IMR-90 (cell line): ENCODE measurements at regions not wholly inside any gene's neighbourhood (a gene's known extent, or its start where the extent isn't known, plus 50 kb on each side); places are given as distances from the start of the nearest gene placed in this dataset.

Experiments
- ATAC-seq: fragments of 200-7000 bp; cut with Tn5 transposase; 2 replicates; pipeline ENCODE4 v1.9.1; 2020; ENCODE audit warnings: low read depth, mild to moderate bottlenecking, moderate library complexity
- BruUV-seq: library from RNA; stranded (reverse); fragments of 400-500 nt; replicated peaks from 2 replicates; lab custom pipeline; 2021; lab: Mats Ljungman, UMichigan
- CTCF ChIA-PET: fragments of 300-600 bp; formaldehyde crosslinking; extraction: SDS; loops from one replicate; lab custom pipeline; 2021; ENCODE audit warnings: antibody characterized with exemption; lab: Yijun Ruan, JAX
- POLR2A ChIA-PET: fragments of 300-600 bp; sonication (Branson Sonifier 250); formaldehyde crosslinking; loops from one replicate; lab custom pipeline; 2022; ENCODE audit warnings: antibody characterized with exemption; ENCODE audit not compliant: unreplicated experiment; lab: Charles Lee
- DNase-seq: peaks from one replicate; pipeline ENCODE4 v3.0.0; 2013
- H2AFZ ChIP-seq: replicated peaks from 2 replicates; pipeline ENCODE3; 2013; ENCODE audit warnings: low read length, mild to moderate bottlenecking; ENCODE audit not compliant: poor library complexity
- H2AK5ac ChIP-seq: 2 replicates; pipeline ENCODE4 v1.6.1; 2013; ENCODE audit warnings: low read depth, low read length, inconsistent platforms
- H2AK9ac ChIP-seq: replicated peaks from 2 replicates; pipeline ENCODE3; 2013; ENCODE audit warnings: mild to moderate bottlenecking, low read depth, low read length, moderate library complexity; ENCODE audit not compliant: poor library complexity
- H2BK120ac ChIP-seq: 2 replicates; pipeline ENCODE4 v1.6.1; 2013; ENCODE audit warnings: low read depth, low read length, inconsistent platforms
- H2BK15ac ChIP-seq: 3 replicates; pipeline ENCODE4 v1.6.1; 2013; ENCODE audit warnings: low read depth, low read length, inconsistent platforms
- H2BK20ac ChIP-seq: 2 replicates; pipeline ENCODE4 v1.6.1; 2013; ENCODE audit warnings: low read depth, mild to moderate bottlenecking, inconsistent platforms, low read length, moderate library complexity
- H2BK5ac ChIP-seq: 2 replicates; pipeline ENCODE4 v1.6.1; 2013; ENCODE audit warnings: mild to moderate bottlenecking, low read depth, low read length, inconsistent platforms; ENCODE audit not compliant: poor library complexity, severe bottlenecking
- H3K14ac ChIP-seq: replicated peaks from 2 replicates; pipeline ENCODE4 v1.6.1; 2013; ENCODE audit warnings: low read depth, low read length, inconsistent platforms
- H3K18ac ChIP-seq: 2 replicates; pipeline ENCODE4 v1.6.1; 2013; ENCODE audit warnings: low read depth, low read length, control low read depth
- H3K23ac ChIP-seq: 2 replicates; pipeline ENCODE4 v1.6.1; 2013; ENCODE audit warnings: low read depth, low read length, inconsistent platforms
- H3K27ac ChIP-seq: 2 replicates; pipeline ENCODE4 v1.5.1; 2013; ENCODE audit warnings: mild to moderate bottlenecking, control low read depth, low read length; ENCODE audit not compliant: insufficient read depth
- H3K27me3 ChIP-seq: 2 replicates; pipeline ENCODE4 v1.6.1; 2013; ENCODE audit warnings: low read length; ENCODE audit not compliant: control insufficient read depth, insufficient read depth
- H3K36me3 ChIP-seq: 2 replicates; pipeline ENCODE4 v1.6.1; 2013; ENCODE audit warnings: low read length, mixed read lengths; ENCODE audit not compliant: control insufficient read depth, insufficient read depth
- H3K4ac ChIP-seq: 2 replicates; pipeline ENCODE4 v1.6.1; 2013; ENCODE audit warnings: low read depth, low read length, inconsistent platforms
- H3K4me1 ChIP-seq: 2 replicates; pipeline ENCODE4 v1.6.1; 2013; ENCODE audit warnings: low read length, mixed read lengths; ENCODE audit not compliant: control insufficient read depth, insufficient read depth
- H3K4me2 ChIP-seq: 2 replicates; pipeline ENCODE4 v1.6.1; 2013; ENCODE audit warnings: low read depth, mild to moderate bottlenecking, control low read depth, low read length, moderate library complexity
- H3K4me3 ChIP-seq: 2 replicates; pipeline ENCODE4 v1.5.1; 2013; ENCODE audit warnings: low read depth, mild to moderate bottlenecking, control low read depth, low read length, moderate library complexity; ENCODE audit not compliant: insufficient read depth
- H3K56ac ChIP-seq: 2 replicates; pipeline ENCODE4 v1.6.1; 2013; ENCODE audit warnings: low read length, inconsistent platforms; ENCODE audit not compliant: insufficient read depth; ENCODE audit errors: extremely low read depth
- H3K79me1 ChIP-seq, 2 experiments: 2 replicates each; pipeline ENCODE4 v1.6.1; 2013; ENCODE audit warnings: low read length in 2 of 2, inconsistent platforms in 1 of 2, low read depth in 1 of 2
- H3K9ac ChIP-seq: 2 replicates; pipeline ENCODE4 v1.6.1; 2013; ENCODE audit warnings: low read depth, low read length, control low read depth
- H3K9me1 ChIP-seq: 2 replicates; pipeline ENCODE4 v1.6.1; 2013; ENCODE audit warnings: low read length, inconsistent platforms; ENCODE audit not compliant: insufficient read depth
- H3K9me3 ChIP-seq: 2 replicates; pipeline ENCODE4 v1.6.1; 2013; ENCODE audit warnings: low read length; ENCODE audit not compliant: control insufficient read depth, insufficient read depth
- H4K20me1 ChIP-seq: 2 replicates; pipeline ENCODE4 v1.6.1; 2013; ENCODE audit warnings: low read length, inconsistent platforms; ENCODE audit not compliant: insufficient read depth
- H4K5ac ChIP-seq: 2 replicates; pipeline ENCODE4 v1.6.1; 2013; ENCODE audit warnings: mild to moderate bottlenecking, low read depth, low read length, control low read depth
- H4K8ac ChIP-seq, 2 experiments: 2 replicates each; pipeline ENCODE4 v1.6.1; 2013; ENCODE audit warnings: low read depth in 2 of 2, low read length in 2 of 2, control low read depth in 1 of 2, inconsistent platforms in 1 of 2
- H4K91ac ChIP-seq: 2 replicates; pipeline ENCODE4 v1.6.1; 2013; ENCODE audit warnings: low read depth, low read length, inconsistent platforms; ENCODE audit not compliant: insufficient read depth
- BHLHE40 ChIP-seq: fragments of 150-350 bp; IDR thresholded peaks from 2 replicates; pipeline ENCODE4 v1.6.1; 2016; ENCODE audit warnings: mild to moderate bottlenecking, low read depth, low read length
- CEBPB ChIP-seq: IDR thresholded peaks from 2 replicates; pipeline ENCODE4 v1.6.1; 2012; ENCODE audit warnings: low read depth, low read length, improper control_type of control experiment
- CHD1 ChIP-seq: IDR thresholded peaks from 2 replicates; pipeline ENCODE4 v1.6.1; 2012; ENCODE audit warnings: low read depth, low read length, improper control_type of control experiment
- FOS ChIP-seq: fragments of 150-350 bp; IDR thresholded peaks from 2 replicates; pipeline ENCODE4 v1.6.1; 2016; ENCODE audit warnings: low read depth, low read length
- MAFK ChIP-seq: IDR thresholded peaks from 2 replicates; pipeline ENCODE4 v1.6.1; 2012; ENCODE audit warnings: low read depth, low read length, improper control_type of control experiment
- MAZ ChIP-seq: IDR thresholded peaks from 2 replicates; pipeline ENCODE4 v1.6.1; 2012; ENCODE audit warnings: low read depth, mild to moderate bottlenecking, low read length, improper control_type of control experiment, moderate library complexity, borderline replicate concordance
- MXI1 ChIP-seq: IDR thresholded peaks from 2 replicates; pipeline ENCODE4 v1.6.1; 2012; ENCODE audit warnings: low read depth, mild to moderate bottlenecking, low read length, moderate library complexity, borderline replicate concordance
- NFE2L2 ChIP-seq: fragments of 150-350 bp; IDR thresholded peaks from 2 replicates; pipeline ENCODE4 v1.6.1; 2016; ENCODE audit warnings: low read depth, mild to moderate bottlenecking, low read length
- POLR2A ChIP-seq: IDR thresholded peaks from 2 replicates; pipeline ENCODE4 v1.6.1; 2012; ENCODE audit warnings: mild to moderate bottlenecking, low read depth, low read length
- RAD21 ChIP-seq: IDR thresholded peaks from 2 replicates; pipeline ENCODE4 v1.6.1; 2012; ENCODE audit warnings: low read length, improper control_type of control experiment
- RCOR1 ChIP-seq: IDR thresholded peaks from 2 replicates; pipeline ENCODE4 v1.6.1; 2012; ENCODE audit warnings: mild to moderate bottlenecking, low read length, improper control_type of control experiment; ENCODE audit not compliant: insufficient replicate concordance
- RFX5 ChIP-seq: IDR thresholded peaks from 2 replicates; pipeline ENCODE4 v1.8.0; 2012; ENCODE audit warnings: low read depth, mild to moderate bottlenecking, low read length, moderate library complexity
- SMC3 ChIP-seq: fragments of 150-350 bp; IDR thresholded peaks from 2 replicates; pipeline ENCODE4 v1.6.1; 2016; ENCODE audit warnings: low read depth, mild to moderate bottlenecking, antibody characterized with exemption, low read length, moderate library complexity
- WGBS, 2 experiments: methylation state at CpG; one replicate each; pipeline versions ENCODE4 v1.1.5 to v1.1.7; 2013; ENCODE audit warnings: missing lambda C conversion rate in 2 of 2; ENCODE audit not compliant: insufficient read length in 1 of 2; ENCODE audit errors: extremely low coverage in 2 of 2; 5-methylcytosine and 5-hydroxymethylcytosine counted together
- dilution Hi-C: fragments of 300-500 bp; cut with HindIII; formaldehyde crosslinking; loops from one replicate; pipeline ENCODE4 v1.14.3; 2018; ENCODE audit warnings: low sequenced_read_pairs; ENCODE audit not compliant: unreplicated experiment
- in situ Hi-C: fragments of 300-500 bp; cut with MboI; formaldehyde crosslinking; loops from 3 replicates; pipeline ENCODE4 v1.14.3; 2019; ENCODE audit warnings: low sequenced_read_pairs, inconsistent platforms, mixed read lengths
- intact Hi-C: fragments of 100-400 bp; cut with micrococcal nuclease; formaldehyde crosslinking; loops from 2 replicates; pipeline ENCODE4 v1.10.0; 2022
- TF ChIP-seq, protein P1 (sequence below): fragments of 150-350 bp; IDR thresholded peaks from 2 replicates; pipeline ENCODE4 v1.6.1; 2017; ENCODE audit warnings: mild to moderate bottlenecking, antibody characterized with exemption, low read length, low read depth
- TF ChIP-seq, protein P2 (sequence below): conservative IDR thresholded peaks from 2 replicates; pipeline ENCODE4 v1.5.1; 2012; ENCODE audit warnings: mild to moderate bottlenecking, low read depth, low read length, improper control_type of control experiment

DNA sequence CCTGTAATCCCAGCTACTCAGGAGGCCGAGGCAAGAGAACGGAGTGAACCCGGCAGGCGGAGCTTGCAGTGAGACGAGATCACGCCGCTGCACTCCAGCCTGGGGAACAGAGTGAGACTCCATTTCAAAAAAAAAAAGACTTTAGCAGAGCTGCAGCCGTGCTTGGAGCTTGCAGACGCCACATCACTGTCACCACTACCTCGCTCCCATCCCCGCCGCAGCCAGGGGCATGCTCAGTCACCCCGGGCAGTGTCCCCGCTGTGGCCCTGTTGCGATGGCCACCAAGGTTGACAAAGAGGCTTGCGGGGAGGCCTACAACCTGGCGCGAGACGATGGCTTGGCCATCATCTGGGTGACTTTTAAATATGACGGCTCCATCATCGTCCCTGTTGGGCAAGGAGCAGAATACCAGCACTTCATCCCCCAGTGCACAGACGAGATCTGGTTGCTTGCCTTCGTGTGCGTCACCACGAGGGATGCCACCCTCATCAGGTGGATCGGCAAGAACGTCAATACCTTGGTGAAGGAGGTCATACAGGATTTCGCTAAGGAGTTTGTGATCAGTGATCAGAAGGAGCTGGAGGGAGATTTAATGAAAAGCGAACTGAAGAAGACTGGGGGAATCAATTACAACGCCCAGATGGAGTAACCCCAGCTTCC, 118.1 kb downstream of the TNFRSF13B start:
- no peak for ATAC-seq
- no peak overlapping the region for H3K56ac ChIP-seq
- no peak overlapping the region for H4K91ac ChIP-seq
- no peak overlapping the region for H3K23ac ChIP-seq
- H3K4me1 ChIP-seq = no peaks in the 10 kb centered on the region
- no peak overlapping the region for H3K27ac ChIP-seq
- no peak overlapping the region for H3K4me3 ChIP-seq
- H4K5ac ChIP-seq = no peak overlapping the region
- ChIA-PET POLR2A (no interaction called here), CTCF (no interaction called here)
- H3K9me3 ChIP-seq = no peaks in the 10 kb centered on the region
- no peaks in the 10 kb centered on the region for H4K20me1 ChIP-seq
- no peak overlapping the region for H2BK120ac ChIP-seq
- H3K14ac ChIP-seq = no peak overlapping the region
- H3K4ac ChIP-seq = no peak overlapping the region
- DNase-seq = no peak
- intact Hi-C loops (no loop called here), dilution Hi-C loops (no loop called here), in situ Hi-C loops (no loop called here)
- H2BK15ac ChIP-seq = no peak overlapping the region
- no peak overlapping the region for H4K8ac ChIP-seq
- H3K18ac ChIP-seq = no peak overlapping the region
- 80% methylated on average over 18 of the region's 30 CpGs; no CpG with 5 or more reads in 1 of the 2 experiments for WGBS, 2 experiments
- H3K27me3 ChIP-seq = no peaks in the 10 kb centered on the region
- H2AFZ ChIP-seq = no peak overlapping the region
- no peak for TF ChIP-seq BHLHE40
- no peak for TF ChIP-seq CHD1
- no peak for TF ChIP-seq NFE2L2
- TF ChIP-seq SMC3 = no peak
- TF ChIP-seq, protein P1, sequence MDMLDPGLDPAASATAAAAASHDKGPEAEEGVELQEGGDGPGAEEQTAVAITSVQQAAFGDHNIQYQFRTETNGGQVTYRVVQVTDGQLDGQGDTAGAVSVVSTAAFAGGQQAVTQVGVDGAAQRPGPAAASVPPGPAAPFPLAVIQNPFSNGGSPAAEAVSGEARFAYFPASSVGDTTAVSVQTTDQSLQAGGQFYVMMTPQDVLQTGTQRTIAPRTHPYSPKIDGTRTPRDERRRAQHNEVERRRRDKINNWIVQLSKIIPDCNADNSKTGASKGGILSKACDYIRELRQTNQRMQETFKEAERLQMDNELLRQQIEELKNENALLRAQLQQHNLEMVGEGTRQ = no peak
- TF ChIP-seq MXI1 = no peak
- no peak for TF ChIP-seq RCOR1
- no peak for TF ChIP-seq FOS
- TF ChIP-seq MAFK = no peak
- TF ChIP-seq CEBPB = no peak
- TF ChIP-seq MAZ = no peak
- no peak for TF ChIP-seq RAD21
- no peak for TF ChIP-seq POLR2A
- TF ChIP-seq, protein P2, sequence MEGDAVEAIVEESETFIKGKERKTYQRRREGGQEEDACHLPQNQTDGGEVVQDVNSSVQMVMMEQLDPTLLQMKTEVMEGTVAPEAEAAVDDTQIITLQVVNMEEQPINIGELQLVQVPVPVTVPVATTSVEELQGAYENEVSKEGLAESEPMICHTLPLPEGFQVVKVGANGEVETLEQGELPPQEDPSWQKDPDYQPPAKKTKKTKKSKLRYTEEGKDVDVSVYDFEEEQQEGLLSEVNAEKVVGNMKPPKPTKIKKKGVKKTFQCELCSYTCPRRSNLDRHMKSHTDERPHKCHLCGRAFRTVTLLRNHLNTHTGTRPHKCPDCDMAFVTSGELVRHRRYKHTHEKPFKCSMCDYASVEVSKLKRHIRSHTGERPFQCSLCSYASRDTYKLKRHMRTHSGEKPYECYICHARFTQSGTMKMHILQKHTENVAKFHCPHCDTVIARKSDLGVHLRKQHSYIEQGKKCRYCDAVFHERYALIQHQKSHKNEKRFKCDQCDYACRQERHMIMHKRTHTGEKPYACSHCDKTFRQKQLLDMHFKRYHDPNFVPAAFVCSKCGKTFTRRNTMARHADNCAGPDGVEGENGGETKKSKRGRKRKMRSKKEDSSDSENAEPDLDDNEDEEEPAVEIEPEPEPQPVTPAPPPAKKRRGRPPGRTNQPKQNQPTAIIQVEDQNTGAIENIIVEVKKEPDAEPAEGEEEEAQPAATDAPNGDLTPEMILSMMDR = no peak
- TF ChIP-seq RFX5 = no peak
- H3K9ac ChIP-seq = no peak overlapping the region
- no peak overlapping the region for H2BK20ac ChIP-seq
- no peak overlapping the region for H2AK9ac ChIP-seq
- no peak overlapping the region for H2AK5ac ChIP-seq
- H3K79me1 ChIP-seq = no peaks in the 10 kb centered on the region
- no TSS peak for BruUV-seq
- no peaks in the 10 kb centered on the region for H3K9me1 ChIP-seq
- no peak overlapping the region for H3K4me2 ChIP-seq
- H2BK5ac ChIP-seq = no peak overlapping the region
- no peaks in the 10 kb centered on the region for H3K36me3 ChIP-seq
